GM23338 (cell line): ENCODE measurements at regions not wholly inside any gene's neighbourhood (a gene's known extent, or its start where the extent isn't known, plus 50 kb on each side); places are given as distances from the start of the nearest gene placed in this dataset.
A peak's percentile ranks its signal among the peaks of the same experiment; 100 is the strongest.

Experiments used
- ATAC-seq: fragments of 200-7000 bp; cut with Tn5 transposase; 3 replicates; pipeline ENCODE4 v1.9.1; 2020
- DNase-seq: peaks from one replicate; pipeline ENCODE4 v3.0.0-alpha.2; 2015; ENCODE audit warnings: low spot score
- H2AFZ ChIP-seq: fragments of 200-600 bp; sonication (generic); 2 replicates; pipeline ENCODE4 v1.8.0; 2016; ENCODE audit warnings: antibody characterized with exemption, mild to moderate bottlenecking, moderate library complexity
- H3F3A ChIP-seq: fragments of 200-600 bp; sonication (generic); replicated peaks from 2 replicates; pipeline ENCODE4 v1.8.0; 2017; ENCODE audit warnings: antibody characterized with exemption, mixed run types, low read depth
- H3K27ac ChIP-seq: fragments of 200-600 bp; sonication (generic); 2 replicates; pipeline ENCODE4 v1.6.1; 2016; ENCODE audit warnings: low read depth
- H3K27me3 ChIP-seq: fragments of 200-600 bp; sonication (generic); 2 replicates; pipeline ENCODE4 v1.8.0; 2016; ENCODE audit warnings: mild to moderate bottlenecking, mixed run types, moderate library complexity; ENCODE audit not compliant: insufficient read depth
- H3K36me3 ChIP-seq: fragments of 200-600 bp; sonication (generic); 2 replicates; pipeline ENCODE4 v1.8.0; 2016; ENCODE audit warnings: mild to moderate bottlenecking; ENCODE audit not compliant: insufficient read depth
- H3K4me1 ChIP-seq: fragments of 200-600 bp; sonication (generic); 2 replicates; pipeline ENCODE4 v1.8.0; 2016; ENCODE audit warnings: mild to moderate bottlenecking, moderate library complexity; ENCODE audit not compliant: insufficient read depth
- H3K4me2 ChIP-seq: fragments of 200-600 bp; sonication (generic); 2 replicates; pipeline ENCODE4 v1.7.1; 2017; ENCODE audit warnings: mixed run types
- H3K4me3 ChIP-seq: fragments of 200-600 bp; sonication (generic); 2 replicates; pipeline ENCODE4 v1.6.1; 2016; ENCODE audit warnings: mixed run types
- H3K79me2 ChIP-seq: fragments of 200-600 bp; sonication (generic); replicated peaks from 2 replicates; pipeline ENCODE4 v1.8.0; 2017; ENCODE audit warnings: mild to moderate bottlenecking; ENCODE audit not compliant: insufficient read depth
- H3K9me2 ChIP-seq: fragments of 200-600 bp; sonication (generic); 2 replicates; pipeline ENCODE4 v1.8.0; 2017; ENCODE audit not compliant: insufficient read depth
- H4K20me1 ChIP-seq: fragments of 200-600 bp; sonication (generic); replicated peaks from 2 replicates; pipeline ENCODE4 v1.8.0; 2017; ENCODE audit warnings: mild to moderate bottlenecking; ENCODE audit not compliant: insufficient read depth
- H3K27ac Mint-ChIP-seq: 2 replicates; pipeline ENCODE4 v1.8.0; 2020; ENCODE audit warnings: inconsistent platforms, mild to moderate bottlenecking, moderate library complexity, mixed read lengths
- H3K27me3 Mint-ChIP-seq: 3 replicates; pipeline ENCODE4 v1.8.0; 2022; ENCODE audit warnings: low read depth, mild to moderate bottlenecking, moderate library complexity, mixed read lengths, inconsistent platforms; ENCODE audit not compliant: insufficient read depth, poor library complexity
- H3K36me3 Mint-ChIP-seq: 3 replicates; pipeline ENCODE4 v1.8.0; 2021; ENCODE audit warnings: low read depth, mild to moderate bottlenecking, inconsistent platforms, moderate library complexity, mixed read lengths
- H3K4me1 Mint-ChIP-seq: 3 replicates; pipeline ENCODE4 v1.8.0; 2020; ENCODE audit warnings: mild to moderate bottlenecking, inconsistent platforms, mixed read lengths
- H3K4me3 Mint-ChIP-seq: 3 replicates; pipeline ENCODE4 v1.8.0; 2021; ENCODE audit warnings: moderate library complexity, mild to moderate bottlenecking, inconsistent platforms, mixed read lengths
- H3K9me3 Mint-ChIP-seq: 3 replicates; pipeline ENCODE4 v1.8.0; 2020; ENCODE audit warnings: moderate library complexity, mild to moderate bottlenecking, inconsistent platforms, mixed read lengths
- CREB1 ChIP-seq: fragments of 250-450 bp; sonication (Bioruptor Pico); IDR thresholded peaks from 2 replicates; pipeline ENCODE4 v1.5.0; 2020; ENCODE audit warnings: low read depth, mild to moderate bottlenecking, moderate library complexity
- CTCF ChIP-seq, 2 experiments: fragments of 200-600 bp in 1 of 2; sonication (generic) in 1 of 2; conservative IDR thresholded peaks; 2 replicates each; pipeline versions ENCODE4 v1.5.1 to v1.6.1; 2016 to 2017; ENCODE audit warnings: antibody characterized with exemption in 2 of 2, low read depth in 2 of 2, mild to moderate bottlenecking in 2 of 2, moderate library complexity in 1 of 2
- EZH2phosphoT487 ChIP-seq: fragments of 200-600 bp; sonication (generic); IDR thresholded peaks from one replicate; pipeline ENCODE4 v1.8.1; 2018; ENCODE audit warnings: antibody characterized with exemption; ENCODE audit not compliant: unreplicated experiment
- NANOG ChIP-seq: IDR thresholded peaks from 2 replicates; pipeline ENCODE4 v1.6.1; 2016; ENCODE audit warnings: antibody characterized with exemption, borderline replicate concordance
- POLR2AphosphoS5 ChIP-seq: IDR thresholded peaks from 2 replicates; pipeline ENCODE4 v1.6.1; 2016; ENCODE audit warnings: antibody characterized with exemption, low read depth
- REST ChIP-seq: IDR thresholded peaks from one replicate; pipeline ENCODE4 v1.6.1; 2018; ENCODE audit warnings: antibody characterized with exemption; ENCODE audit not compliant: unreplicated experiment
- STAT1 ChIP-seq: IDR thresholded peaks from one replicate; pipeline ENCODE4 v1.6.1; 2016; ENCODE audit warnings: antibody characterized with exemption; ENCODE audit not compliant: unreplicated experiment
- ZNF114 ChIP-seq: fragments of 250-450 bp; sonication (Bioruptor Pico); IDR thresholded peaks from 2 replicates; pipeline ENCODE4 v1.5.0; 2020; ENCODE audit warnings: mild to moderate bottlenecking, moderate library complexity
- ZNF462 ChIP-seq: fragments of 250-450 bp; sonication (Bioruptor Pico); IDR thresholded peaks from 2 replicates; pipeline ENCODE4 v1.5.0; 2020; ENCODE audit warnings: mild to moderate bottlenecking, moderate library complexity

- Mint-ChIP-seq H3K9me3 (no peaks in the 10 kb centered on the region; the same call in 2 of the 3 replicates), H3K4me1 (peaks cover 8% of the 10 kb centered on the region), H3K27ac (no peak overlapping the region), H3K4me3 (no peak overlapping the region), H3K27me3 (peaks cover 4% of the 10 kb centered on the region), H3K36me3 (no peaks in the 10 kb centered on the region)
- Histone ChIP-seq H3K79me2 (no peaks in the 10 kb centered on the region), H3K4me2 (no peak overlapping the region), H3K27me3 (no peaks in the 10 kb centered on the region), H3K36me3 (no peaks in the 10 kb centered on the region), H3K9me2 (no peaks in the 10 kb centered on the region), H3K4me3 (no peak overlapping the region), H3F3A (no peaks in the 10 kb centered on the region), H3K27ac (no peak overlapping the region), H2AFZ (peak overlapping the region; percentile 83; the same call in 1 of the 2 replicates), H4K20me1 (no peaks in the 10 kb centered on the region), H3K4me1 (0 out of 2 replicates have a peak, but pooled peaks cover 5% of the 10 kb centered on the region)
- TF ChIP-seq REST (no peak), EZH2phosphoT487 (no peak), NANOG (no peak), CREB1 (CRISPR knock-in tag) (no peak), STAT1 (no peak), ZNF462 (no peak), POLR2AphosphoS5 (no peak), ZNF114 (CRISPR knock-in tag) (no peak), CTCF (conservative IDR thresholded peaks at IDR 0.05; ENCODE audit: low read depth in 2 of 2) (no peak)
- DNase-seq (no peak), ATAC-seq (no peak)
These were observed 101.3 kb upstream of the ADRA1B start for GRCh38 chr5:159814805-159815585.
